Hematopoietic multipotent progenitor cell treated with erythropoietin and hydrocortisone succinate and interleukin-3 and kit ligand, for 17 days (in vitro differentiated cells): ENCODE measurements at regions not wholly inside any gene's neighbourhood (a gene's known extent, or its start where the extent isn't known, plus 50 kb on each side); places are given as distances from the start of the nearest gene placed in this dataset.

Source experiments
- DNase-seq: peaks from one replicate; pipeline ENCODE4 v3.0.0-alpha.2; 2015; ENCODE audit warnings: low spot score

- no peak for DNase-seq
Observed at GRCh38 chr15:39275066-39275465, 305.8 kb upstream of the THBS1 start.

DNA sequence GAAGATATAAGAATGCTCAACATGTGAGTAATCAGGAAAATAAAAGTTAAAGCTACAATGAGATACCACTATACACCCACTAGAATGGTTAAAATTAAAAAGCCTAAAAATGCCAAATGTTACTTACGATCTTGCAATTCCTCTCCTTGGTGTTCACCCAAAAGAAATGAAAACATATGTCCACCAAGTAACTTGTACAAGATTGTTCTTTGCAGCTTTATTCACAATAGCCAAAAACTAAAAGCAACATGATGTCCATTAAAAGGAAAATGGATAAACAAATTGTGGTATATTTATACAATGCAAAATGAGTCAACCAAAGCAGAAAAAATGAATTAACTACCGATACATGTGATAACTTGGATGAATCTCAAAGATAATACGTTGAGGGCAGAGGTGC is 301.6 kb upstream of the THBS1 start:
- no peak for DNase-seq

GRCh38 chr15:39281094-39281493 is 299.8 kb upstream of the THBS1 start:
- no peak for DNase-seq

DNA sequence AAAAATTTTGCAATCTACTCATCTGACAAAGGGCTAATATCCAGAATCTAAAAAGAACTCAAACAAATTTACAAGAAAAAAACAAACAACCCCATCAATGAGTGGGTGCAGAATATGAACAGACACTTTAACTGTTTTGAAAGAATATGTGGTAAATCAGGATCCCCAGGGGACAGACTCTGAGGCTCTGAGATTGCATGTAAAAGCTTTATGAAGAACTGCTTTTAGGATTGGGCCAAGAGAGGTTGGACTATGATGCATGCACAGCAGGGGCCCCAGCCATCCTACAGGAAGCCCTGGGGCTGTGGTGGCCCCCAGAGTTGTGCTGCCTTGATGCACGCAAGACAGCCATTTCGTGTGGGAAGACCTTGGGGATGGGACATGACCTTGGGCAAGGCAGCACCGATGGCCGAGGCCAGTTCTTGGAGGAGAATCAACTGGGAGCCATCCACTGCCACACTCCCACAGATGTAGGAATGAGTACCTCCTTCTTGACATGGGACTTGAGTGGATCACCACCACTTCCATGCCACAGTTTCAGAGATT is 298.1 kb upstream of the THBS1 start:
- DNase-seq: no peak

- DNase-seq: no peak
Observed at GRCh38 chr15:39283531-39283930, 297.3 kb upstream of the THBS1 start.

DNA sequence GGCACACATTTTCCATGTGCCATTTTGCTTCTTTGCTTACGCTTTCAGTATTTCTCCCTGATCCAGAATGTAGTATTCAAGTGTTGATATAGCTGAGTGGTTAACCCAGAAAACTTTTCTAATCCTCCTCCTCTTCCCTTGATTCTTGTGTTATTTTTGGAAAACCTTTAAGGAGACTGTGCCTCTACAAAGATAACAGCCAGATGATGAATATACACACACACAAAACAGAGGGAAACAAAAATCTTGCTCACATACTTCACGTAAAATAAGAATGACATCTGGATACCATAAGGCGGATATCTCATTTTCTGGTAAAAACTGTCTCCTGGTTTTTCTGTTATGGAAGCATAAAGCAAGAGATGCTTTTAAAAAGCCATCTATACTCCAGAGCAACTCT is 295.8 kb upstream of the THBS1 start:
- no peak for DNase-seq

DNA sequence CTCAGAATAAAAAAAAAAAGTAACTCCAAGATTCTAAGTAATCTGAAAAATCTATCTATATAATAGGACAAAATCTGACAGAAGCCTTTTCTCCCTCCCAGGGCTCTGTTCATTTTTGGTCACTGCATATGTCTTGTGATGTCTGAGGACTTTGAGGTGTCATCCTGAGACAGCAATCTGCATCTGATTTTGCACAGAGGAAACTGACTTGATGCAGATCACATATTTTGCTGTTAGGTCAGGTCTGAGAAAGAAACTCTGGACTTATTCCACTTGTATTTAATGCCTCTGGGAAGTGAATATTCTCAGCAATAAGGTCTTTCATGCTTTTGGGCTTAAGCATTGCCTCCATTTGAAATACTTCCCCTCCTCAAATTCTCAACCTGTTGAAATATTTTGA is 295.2 kb upstream of the THBS1 start:
- DNase-seq: no peak

GRCh38 chr15:39286706-39287105 is 294.2 kb upstream of the THBS1 start:
- no peak for DNase-seq

DNA sequence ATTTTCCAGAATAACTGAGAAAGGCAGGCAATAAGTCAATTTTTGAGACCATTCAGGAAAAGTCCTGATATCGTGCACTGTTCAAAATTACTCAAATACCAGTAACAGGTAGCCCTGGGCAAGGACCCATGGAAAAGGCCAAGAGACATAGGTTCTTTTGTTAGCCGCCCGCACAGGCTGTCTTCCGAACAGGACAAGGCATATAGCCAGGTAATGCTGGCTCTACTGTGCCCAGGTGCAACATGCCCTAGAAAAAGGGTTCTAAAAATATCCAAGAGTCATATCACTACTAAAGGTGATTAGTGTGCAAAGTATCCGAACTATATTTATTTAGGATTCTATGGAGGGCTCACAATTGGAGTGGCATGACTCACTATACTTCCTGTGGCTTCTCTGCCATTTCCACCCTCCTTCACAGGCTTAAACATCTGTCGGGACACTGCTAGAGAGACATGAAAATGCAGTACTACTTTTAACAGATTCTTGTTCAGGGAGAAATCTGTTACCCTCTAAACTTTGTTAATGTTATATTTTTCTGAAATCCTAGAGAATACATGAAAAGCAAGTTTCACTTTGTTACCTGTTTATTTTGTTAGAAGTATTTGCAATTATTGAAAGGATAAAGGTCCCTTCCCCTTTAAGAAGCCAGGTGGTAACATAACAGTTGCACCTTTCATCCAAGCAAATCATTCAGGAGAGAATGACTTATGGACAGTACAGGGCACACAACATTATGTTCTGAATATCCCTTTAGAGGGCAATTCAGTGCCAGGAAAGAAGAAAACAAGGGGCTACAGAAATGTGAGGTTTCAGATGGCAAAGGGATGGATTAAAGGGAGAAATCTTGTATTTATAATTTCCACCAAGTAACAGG is 293.3 kb upstream of the THBS1 start:
- DNase-seq: no peak

DNA sequence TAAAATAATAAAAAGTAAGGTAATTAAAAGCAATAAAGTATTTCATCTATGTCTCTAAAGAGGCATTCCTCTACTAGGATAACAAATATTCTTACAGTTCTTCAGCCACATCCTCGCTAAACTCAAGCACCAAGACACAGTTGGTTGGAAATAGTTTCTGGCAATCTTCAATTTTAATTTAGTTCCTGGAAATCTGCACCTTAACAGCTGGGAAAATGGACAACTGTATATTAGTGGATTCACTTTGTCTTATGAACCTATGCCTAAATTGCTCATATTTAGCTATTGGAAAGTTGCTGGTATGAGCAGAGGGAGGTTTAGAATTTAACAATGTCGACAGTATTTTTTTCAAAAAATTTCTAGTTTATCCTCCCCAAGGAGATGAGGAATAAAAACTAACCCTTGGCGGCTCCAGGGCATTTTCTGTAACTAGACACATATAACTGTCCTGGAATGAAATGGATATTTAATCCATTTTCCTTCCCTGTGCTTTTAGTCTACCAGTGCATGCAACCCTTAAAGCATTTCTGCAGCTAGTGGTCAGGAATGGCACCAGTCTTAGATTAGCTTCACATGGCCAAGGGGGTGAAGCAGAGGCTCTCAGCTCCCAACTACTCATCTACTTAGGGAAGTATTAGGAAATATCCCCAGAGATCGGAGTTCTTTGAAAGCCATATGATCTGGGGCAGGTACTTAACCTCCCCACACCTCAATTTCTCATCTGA is 290.0 kb upstream of the THBS1 start:
- DNase-seq: no peak

DNA sequence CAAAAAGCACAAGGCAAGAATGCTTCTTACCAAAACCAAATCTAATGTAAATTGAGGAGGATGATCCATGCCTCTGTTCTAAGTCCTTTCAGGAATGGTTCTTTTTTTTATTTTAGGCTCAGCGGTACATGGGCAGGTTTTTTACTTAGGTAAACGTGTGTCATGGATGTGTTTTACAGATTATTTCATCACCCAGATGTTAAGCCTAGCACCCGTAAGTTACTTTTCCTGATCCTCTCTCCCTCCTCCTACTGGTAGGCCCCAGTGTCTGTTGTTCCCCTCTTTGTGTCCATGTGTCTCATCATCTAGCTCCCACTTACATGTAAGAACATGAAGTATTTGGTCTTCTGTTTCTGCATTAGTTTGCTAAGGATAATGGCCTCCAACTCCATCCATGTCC is 289.2 kb upstream of the THBS1 start:
- no peak for DNase-seq

DNA sequence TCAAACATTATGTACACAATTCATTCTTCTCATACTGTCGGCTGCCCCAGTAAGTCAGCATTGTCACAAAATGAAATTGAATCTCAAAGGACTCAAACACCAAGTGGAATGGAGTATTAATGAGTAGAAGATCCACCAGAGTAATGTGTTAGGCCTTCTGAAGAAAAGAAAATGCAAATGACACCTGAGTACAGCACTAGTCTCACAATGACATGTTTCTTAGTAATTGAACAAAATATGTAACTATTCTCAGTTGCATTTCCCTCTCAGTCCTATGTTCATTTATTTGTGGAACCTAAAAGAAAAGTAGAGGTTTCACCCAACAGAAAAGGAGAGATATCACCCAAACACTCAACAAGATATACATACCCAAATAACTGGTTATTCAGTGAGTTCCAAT is 283.9 kb upstream of the THBS1 start:
- DNase-seq: no peak

DNA sequence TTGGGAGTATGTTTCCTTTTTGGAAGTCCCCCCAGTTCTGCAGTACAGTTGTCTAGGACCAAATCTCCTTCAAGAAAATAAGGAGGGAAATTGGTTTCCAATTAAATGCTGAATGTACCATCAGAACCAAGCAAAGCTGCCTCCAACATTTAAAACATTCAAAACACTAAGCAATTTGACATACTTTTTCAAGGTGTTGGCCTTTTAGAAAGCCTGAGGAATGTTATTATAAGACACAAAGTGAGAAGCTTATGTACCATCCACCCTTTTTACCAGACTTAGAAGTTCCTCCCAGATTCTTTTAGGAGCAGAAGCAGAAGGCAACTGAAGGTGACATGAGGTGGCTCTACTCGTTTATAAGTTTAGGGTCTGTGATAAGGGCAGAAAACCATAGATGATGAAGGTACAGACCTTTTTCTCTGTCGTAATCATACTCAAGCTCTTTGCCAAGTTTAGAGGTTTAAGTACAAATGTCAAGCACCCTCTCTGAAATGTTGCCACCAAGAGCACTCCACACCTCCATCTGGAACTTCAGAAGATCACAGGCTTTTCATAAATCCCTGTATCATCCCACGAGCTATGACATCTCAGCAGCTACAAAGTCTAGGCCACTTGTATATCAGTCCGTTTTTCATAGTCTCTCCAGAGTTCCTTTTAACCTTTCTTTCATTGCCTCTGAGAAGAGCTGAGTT is 282.5 kb upstream of the THBS1 start:
- no peak for DNase-seq

DNA sequence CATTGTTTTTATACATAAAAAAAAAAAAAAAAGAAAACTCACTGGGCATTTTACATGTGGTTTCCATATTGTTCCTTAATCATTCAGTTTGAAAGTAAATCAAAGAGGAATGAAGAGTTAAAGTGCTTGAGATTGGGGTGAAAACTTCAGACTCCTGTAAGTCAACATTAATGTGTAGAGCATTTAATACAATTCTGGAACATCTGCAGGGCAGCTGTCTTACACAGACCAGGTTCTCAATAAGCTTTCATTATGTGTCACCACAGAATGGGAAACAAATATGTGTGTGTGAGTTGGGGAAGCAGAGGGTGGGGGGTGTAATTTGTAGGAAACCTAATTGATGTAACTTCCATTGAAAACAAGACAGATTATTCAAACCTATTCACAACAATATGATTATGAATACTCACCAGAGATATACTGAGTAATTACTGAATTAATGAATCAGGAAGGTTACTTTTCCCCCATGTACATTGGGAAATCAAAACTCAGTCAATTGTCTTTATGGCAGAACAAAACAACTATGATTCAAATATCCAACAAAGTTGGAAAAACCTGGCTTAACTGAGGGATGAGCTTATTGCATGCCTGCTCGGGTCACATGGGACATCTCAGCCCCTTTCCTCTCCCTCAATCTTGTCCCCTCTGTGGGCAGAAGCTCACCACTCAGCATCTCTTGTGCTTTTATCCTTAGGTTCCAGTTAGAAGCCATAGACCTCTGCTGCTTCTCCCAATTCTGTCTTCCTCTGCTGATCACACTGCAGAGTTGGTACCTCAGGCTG is 281.2 kb upstream of the THBS1 start:
- DNase-seq: no peak

DNA sequence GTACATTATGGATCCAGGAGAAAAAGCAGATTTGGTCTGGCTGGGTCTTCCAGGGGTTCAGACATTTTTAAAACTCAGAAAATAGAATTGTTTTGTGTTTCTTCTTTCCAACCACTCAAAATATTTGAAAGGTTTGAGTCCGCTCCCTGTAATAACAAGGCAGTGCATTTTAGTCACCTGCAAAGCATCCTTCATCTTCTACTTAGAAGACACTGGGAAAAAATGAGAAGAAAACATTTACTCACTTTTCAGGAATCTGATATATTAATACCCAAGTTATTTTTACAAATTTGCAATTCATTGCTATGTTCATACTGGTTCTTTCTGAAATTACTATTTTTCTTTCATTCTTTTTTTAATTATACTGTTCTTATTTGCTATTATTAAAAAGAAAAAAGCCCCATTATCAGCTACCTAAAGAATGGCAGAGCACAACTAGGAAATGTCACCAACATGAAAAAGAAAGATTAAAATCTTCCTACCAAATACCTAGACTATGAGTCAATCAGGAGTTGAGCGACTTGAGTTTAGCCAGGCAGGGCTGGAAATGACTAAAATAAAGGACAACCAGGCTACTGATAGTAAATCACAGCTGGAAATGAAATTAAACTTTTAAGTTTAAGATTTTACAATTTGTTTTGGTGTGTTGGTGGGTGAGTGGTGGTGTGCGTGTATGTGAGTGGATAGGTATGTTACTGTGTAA is 280.3 kb upstream of the THBS1 start:
- no peak for DNase-seq

- no peak for DNase-seq
Observed at GRCh38 chr15:39301589-39301999, 279.3 kb upstream of the THBS1 start.

GRCh38 chr15:39302936-39303335 is 277.9 kb upstream of the THBS1 start:
- no peak for DNase-seq

GRCh38 chr15:39304201-39304841 is 276.6 kb upstream of the THBS1 start:
- no peak for DNase-seq

GRCh38 chr15:39304931-39305728 is 275.7 kb upstream of the THBS1 start:
- DNase-seq: no peak

DNA sequence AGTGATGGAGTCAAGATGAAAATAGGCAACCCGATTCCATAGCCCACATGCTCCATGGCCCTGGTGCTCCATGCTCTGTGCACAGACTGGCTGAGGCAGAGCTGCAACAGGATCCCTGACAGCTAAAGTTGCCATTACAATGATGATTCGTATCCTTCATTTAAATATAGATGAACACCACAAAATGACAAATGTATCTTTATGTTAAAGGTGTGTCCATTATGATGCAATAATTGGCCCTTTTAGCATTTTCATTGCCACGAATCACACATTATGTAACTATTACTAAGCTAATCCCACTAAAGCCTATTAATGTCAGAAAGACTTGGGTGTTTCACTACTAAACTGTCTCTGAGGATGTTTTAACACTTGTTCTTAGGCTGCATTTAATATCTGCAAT is 270.2 kb upstream of the THBS1 start:
- DNase-seq: no peak
